ENCODE measurements at regions not wholly inside any gene's neighbourhood (a gene's known extent, or its start where the extent isn't known, plus 50 kb on each side); places are given as distances from the start of the nearest gene placed in this dataset.

- DNase-seq, result no peak
Measured at GRCh38 chr3:61311044-61311443, 59.8 kb upstream of the FHIT start.

GRCh38 chr3:61315871-61316270 is 64.6 kb upstream of the FHIT start:
- DNase-seq, result no peak

GRCh38 chr3:61323094-61323493 is 71.8 kb upstream of the FHIT start:
- DNase-seq, result no peak

- no peak for DNase-seq
Measured at GRCh38 chr3:61331929-61332552, 80.8 kb upstream of the FHIT start.

GRCh38 chr3:61333192-61333961 is 82.1 kb upstream of the FHIT start:
- DNase-seq, result no peak

GRCh38 chr3:61334783-61335182 is 83.5 kb upstream of the FHIT start:
- no peak for DNase-seq

GRCh38 chr3:61340931-61341461 is 89.7 kb upstream of the FHIT start:
- no peak for DNase-seq

- no peak for DNase-seq
Measured at GRCh38 chr3:61343543-61343942, 92.3 kb upstream of the FHIT start.

GRCh38 chr3:61345020-61345419 is 93.8 kb upstream of the FHIT start:
- no peak for DNase-seq

- peak; percentile 60 for DNase-seq
Measured at GRCh38 chr3:61347981-61348380, 96.7 kb upstream of the FHIT start.

GRCh38 chr3:61349717-61350116 is 98.5 kb upstream of the FHIT start:
- no peak for DNase-seq

GRCh38 chr3:61350782-61351309 is 99.6 kb upstream of the FHIT start:
- no peak for DNase-seq

GRCh38 chr3:61352306-61352705 is 101.1 kb upstream of the FHIT start:
- no peak for DNase-seq

- DNase-seq, result no peak
Measured at GRCh38 chr3:61353382-61353781, 102.1 kb upstream of the FHIT start.

GRCh38 chr3:61354604-61355003 is 103.4 kb upstream of the FHIT start:
- no peak for DNase-seq

GRCh38 chr3:61356685-61357084 is 105.4 kb upstream of the FHIT start:
- no peak for DNase-seq

GRCh38 chr3:61357902-61358301 is 106.7 kb upstream of the FHIT start:
- no peak for DNase-seq

GRCh38 chr3:61358364-61358763 is 107.1 kb upstream of the FHIT start:
- no peak for DNase-seq

- DNase-seq, result no peak
Measured at GRCh38 chr3:61360297-61360965, 109.2 kb upstream of the FHIT start.

GRCh38 chr3:61369678-61370077 is 118.4 kb upstream of the FHIT start:
- DNase-seq, result no peak

- peak; percentile 57 for DNase-seq
Measured at GRCh38 chr3:61371123-61371522, 119.9 kb upstream of the FHIT start.

GRCh38 chr3:61372723-61373122 is 121.5 kb upstream of the FHIT start:
- DNase-seq, result no peak

GRCh38 chr3:61378311-61378710 is 127.1 kb upstream of the FHIT start:
- DNase-seq, result no peak
